NT2/D1 (cell line): ENCODE measurements at regions not wholly inside any gene's neighbourhood (a gene's known extent, or its start where the extent isn't known, plus 50 kb on each side); places are given as distances from the start of the nearest gene placed in this dataset.

ENCODE experiments used
- SUZ12 ChIP-seq: IDR thresholded peaks from 2 replicates; pipeline ENCODE4 v1.6.1; 2011; ENCODE audit not compliant: insufficient read length, insufficient read depth; ENCODE audit errors: extremely low read depth
- YY1 ChIP-seq: IDR thresholded peaks from 2 replicates; pipeline ENCODE4 v1.6.1; 2011; ENCODE audit not compliant: insufficient read length, insufficient read depth
- ZNF274 ChIP-seq: IDR thresholded peaks from 2 replicates; pipeline ENCODE4 v1.6.1; 2011; ENCODE audit warnings: mild to moderate bottlenecking, low read depth, low read length

- TF ChIP-seq ZNF274 (no peak), YY1 (no peak), SUZ12 (no peak)
Measured at GRCh38 chr2:176979981-176980710, 232.4 kb upstream of the HNRNPA3 start.
